H9 (cell line): ENCODE measurements at regions not wholly inside any gene's neighbourhood (a gene's known extent, or its start where the extent isn't known, plus 50 kb on each side); places are given as distances from the start of the nearest gene placed in this dataset.

Source experiments
- DNase-seq: peaks from one replicate; pipeline ENCODE4 v3.0.0-alpha.2; 2017
- H2AFZ ChIP-seq: one replicate; pipeline ENCODE4 v1.6.1; 2013; ENCODE audit warnings: mild to moderate bottlenecking, low read length, control low read depth, moderate library complexity
- H2AK5ac ChIP-seq: 2 replicates; pipeline ENCODE4 v1.6.1; 2013; ENCODE audit warnings: low read length, control low read depth, mixed read lengths; ENCODE audit not compliant: insufficient read length
- H2BK120ac ChIP-seq: one replicate; pipeline ENCODE4 v1.6.1; 2013; ENCODE audit warnings: low read depth, mild to moderate bottlenecking, low read length, control low read depth, inconsistent platforms; ENCODE audit not compliant: poor library complexity, severe bottlenecking
- H2BK12ac ChIP-seq: 2 replicates; pipeline ENCODE4 v1.6.1; 2013; ENCODE audit warnings: low read length, control low read depth, mixed read lengths, low read depth; ENCODE audit not compliant: insufficient read length
- H2BK15ac ChIP-seq: 2 replicates; pipeline ENCODE4 v1.6.1; 2013; ENCODE audit warnings: low read depth, low read length, control low read depth
- H2BK20ac ChIP-seq: one replicate; pipeline ENCODE4 v1.6.1; 2013; ENCODE audit warnings: low read depth, mild to moderate bottlenecking, low read length, control low read depth, inconsistent platforms; ENCODE audit not compliant: poor library complexity, severe bottlenecking
- H2BK5ac ChIP-seq: 2 replicates; pipeline ENCODE4 v1.6.1; 2013; ENCODE audit warnings: low read length, control low read depth, mixed read lengths; ENCODE audit not compliant: insufficient read length
- H3K14ac ChIP-seq: 2 replicates; pipeline ENCODE4 v1.6.1; 2013; ENCODE audit warnings: low read length, control low read depth; ENCODE audit not compliant: insufficient read depth
- H3K18ac ChIP-seq: 2 replicates; pipeline ENCODE4 v1.6.1; 2013; ENCODE audit warnings: low read depth, mild to moderate bottlenecking, mixed read lengths, low read length, control low read depth; ENCODE audit not compliant: insufficient read length
- H3K23ac ChIP-seq: 2 replicates; pipeline ENCODE4 v1.6.1; 2013; ENCODE audit warnings: low read length, control low read depth, mixed read lengths, low read depth; ENCODE audit not compliant: insufficient read length
- H3K23me2 ChIP-seq: 2 replicates; pipeline ENCODE4 v1.6.1; 2013; ENCODE audit warnings: low read depth, mild to moderate bottlenecking, mixed read lengths, low read length, control low read depth; ENCODE audit not compliant: insufficient read length, poor library complexity, severe bottlenecking
- H3K27ac ChIP-seq: 2 replicates; pipeline ENCODE4 v1.5.1; 2013; ENCODE audit warnings: low read length, control low read depth, mixed read lengths, low read depth; ENCODE audit not compliant: insufficient read length
- H3K27me3 ChIP-seq: 2 replicates; pipeline ENCODE4 v1.6.1; 2013; ENCODE audit warnings: low read length, control low read depth, inconsistent platforms; ENCODE audit not compliant: insufficient read depth
- H3K4ac ChIP-seq: 2 replicates; pipeline ENCODE4 v1.6.1; 2013; ENCODE audit warnings: low read depth, mild to moderate bottlenecking, control low read depth, inconsistent platforms, low read length, moderate library complexity
- H3K4me1 ChIP-seq: 2 replicates; pipeline ENCODE4 v1.6.1; 2013; ENCODE audit warnings: low read length, control low read depth, inconsistent platforms; ENCODE audit not compliant: insufficient read depth
- H3K4me2 ChIP-seq: 2 replicates; pipeline ENCODE4 v1.6.1; 2013; ENCODE audit warnings: low read length, control low read depth, mixed read lengths; ENCODE audit not compliant: insufficient read length, insufficient read depth
- H3K56ac ChIP-seq: 2 replicates; pipeline ENCODE4 v1.6.1; 2013; ENCODE audit warnings: low read depth, mild to moderate bottlenecking, mixed read lengths, low read length, control low read depth; ENCODE audit not compliant: insufficient read length
- H3K79me1 ChIP-seq: 2 replicates; pipeline ENCODE4 v1.6.1; 2013; ENCODE audit warnings: low read depth, mild to moderate bottlenecking, moderate library complexity, low read length, control low read depth, inconsistent platforms; ENCODE audit not compliant: insufficient read depth, poor library complexity, severe bottlenecking
- H3K79me2 ChIP-seq: 2 replicates; pipeline ENCODE4 v1.6.1; 2013; ENCODE audit warnings: low read length, control low read depth, inconsistent platforms; ENCODE audit not compliant: insufficient read depth
- H3K9ac ChIP-seq: 2 replicates; pipeline ENCODE4 v1.6.1; 2013; ENCODE audit warnings: low read length, control low read depth, mixed read lengths; ENCODE audit not compliant: insufficient read length; ENCODE audit errors: extremely low read depth
- H3K9me3 ChIP-seq: one replicate; pipeline ENCODE4 v1.6.1; 2013; ENCODE audit warnings: low read depth, low read length, inconsistent platforms; ENCODE audit not compliant: control insufficient read depth
- H3T11ph ChIP-seq: one replicate; pipeline ENCODE4 v1.6.1; 2013; ENCODE audit warnings: mild to moderate bottlenecking, low read length, control low read depth, inconsistent platforms
- H4K20me1 ChIP-seq: one replicate; pipeline ENCODE4 v1.6.1; 2013; ENCODE audit not compliant: control insufficient read depth, insufficient read length, insufficient read depth
- H4K5ac ChIP-seq: 2 replicates; pipeline ENCODE4 v1.6.1; 2013; ENCODE audit warnings: low read depth, mild to moderate bottlenecking, mixed read lengths, low read length, control low read depth; ENCODE audit not compliant: insufficient read length
- H4K8ac ChIP-seq: replicated peaks from 2 replicates; pipeline ENCODE4 v1.6.1; 2013; ENCODE audit warnings: low read length, control low read depth, mixed read lengths, low read depth; ENCODE audit not compliant: insufficient read length
- H4K91ac ChIP-seq: 2 replicates; pipeline ENCODE4 v1.6.1; 2013; ENCODE audit warnings: low read depth, mild to moderate bottlenecking, moderate library complexity, mixed read lengths, low read length, control low read depth; ENCODE audit not compliant: insufficient read length
- H3K27ac Mint-ChIP-seq, 3 experiments: 2 replicates in 2 of 3; 3 replicates in 1 of 3; pipeline ENCODE4 v1.8.0; 2020 to 2021; ENCODE audit warnings: mixed read lengths in 3 of 3, mild to moderate bottlenecking in 1 of 3, moderate library complexity in 1 of 3
- H3K27me3 Mint-ChIP-seq: 2 replicates; pipeline ENCODE4 v1.8.0; 2021; ENCODE audit warnings: low read depth, mild to moderate bottlenecking, moderate library complexity, mixed read lengths
- H3K36me3 Mint-ChIP-seq, 3 experiments: 2 replicates in 2 of 3; 3 replicates in 1 of 3; pipeline ENCODE4 v1.8.0; 2020 to 2021; ENCODE audit warnings: low read depth in 3 of 3, mixed read lengths in 3 of 3; ENCODE audit not compliant: insufficient read depth in 1 of 3
- H3K4me1 Mint-ChIP-seq, 2 experiments: 2 replicates each; pipeline ENCODE4 v1.8.0; 2020; ENCODE audit warnings: mixed read lengths in 2 of 2
- H3K4me3 Mint-ChIP-seq, 2 experiments: 2 replicates in 1 of 2; 3 replicates in 1 of 2; pipeline ENCODE4 v1.8.0; 2020 to 2021; ENCODE audit warnings: mild to moderate bottlenecking in 2 of 2, mixed read lengths in 2 of 2, moderate library complexity in 1 of 2
- H3K9me3 Mint-ChIP-seq, 2 experiments: 2 replicates in 1 of 2; 3 replicates in 1 of 2; pipeline ENCODE4 v1.8.0; 2020; ENCODE audit warnings: mild to moderate bottlenecking in 2 of 2, mixed read lengths in 2 of 2, moderate library complexity in 1 of 2
- WGBS: extraction: QIAGEN DNeasy Blood & Tissue Kit; methylation state at CpG from one replicate; pipeline ENCODE4 v1.1.7; 2013; ENCODE audit warnings: missing lambda C conversion rate, low lambda C conversion rate, mixed read lengths; ENCODE audit not compliant: insufficient read length; ENCODE audit errors: extremely low coverage; 5-methylcytosine and 5-hydroxymethylcytosine counted together
- TF ChIP-seq, protein P1 (sequence below): fragments of 200-600 bp; sonication (generic); conservative IDR thresholded peaks from 3 replicates; pipeline ENCODE4 v1.8.0; 2021; ENCODE audit warnings: antibody characterized with exemption, mild to moderate bottlenecking

GRCh38 chr6:66553441-66553840 lies 846.4 kb upstream of the EYS start:
- Histone ChIP-seq H3K14ac (no peak overlapping the region), H4K5ac (no peak overlapping the region), H2BK120ac (no peak overlapping the region), H2BK20ac (no peak overlapping the region), H3K4ac (no peak overlapping the region), H3K23ac (no peak overlapping the region), H3K4me2 (no peak overlapping the region), H3K23me2 (no peaks in the 10 kb centered on the region), H2BK12ac (no peak overlapping the region), H3K79me1 (no peaks in the 10 kb centered on the region), H2BK15ac (no peak overlapping the region), H3K27me3 (no peaks in the 10 kb centered on the region), H3T11ph (no peak overlapping the region), H3K9ac (no peak overlapping the region), H2AK5ac (no peak overlapping the region), H2BK5ac (no peak overlapping the region), H4K20me1 (no peaks in the 10 kb centered on the region), H3K56ac (no peak overlapping the region), H3K9me3 (no peaks in the 10 kb centered on the region), H4K91ac (no peak overlapping the region), H3K79me2 (no peaks in the 10 kb centered on the region), H2AFZ (no peak overlapping the region), H3K4me1 (no peaks in the 10 kb centered on the region), H3K27ac (no peak overlapping the region), H3K18ac (no peak overlapping the region), H4K8ac (no peak overlapping the region)
- peaks cover 4 to 44% (median 11%) of the 10 kb centered on the region in 3 experiments for H3K36me3 Mint-ChIP-seq
- H3K9me3 Mint-ChIP-seq = peaks cover 31 to 39% of the 10 kb centered on the region in 2 experiments
- H3K4me1 Mint-ChIP-seq = no peaks in the 10 kb centered on the region
- no peak overlapping the region for H3K4me3 Mint-ChIP-seq
- WGBS = no CpG with 5 or more reads among the region's 2 CpGs
- no peaks in the 10 kb centered on the region for H3K27me3 Mint-ChIP-seq
- DNase-seq = no peak
- no peak overlapping the region for H3K27ac Mint-ChIP-seq
- TF ChIP-seq, protein P1, sequence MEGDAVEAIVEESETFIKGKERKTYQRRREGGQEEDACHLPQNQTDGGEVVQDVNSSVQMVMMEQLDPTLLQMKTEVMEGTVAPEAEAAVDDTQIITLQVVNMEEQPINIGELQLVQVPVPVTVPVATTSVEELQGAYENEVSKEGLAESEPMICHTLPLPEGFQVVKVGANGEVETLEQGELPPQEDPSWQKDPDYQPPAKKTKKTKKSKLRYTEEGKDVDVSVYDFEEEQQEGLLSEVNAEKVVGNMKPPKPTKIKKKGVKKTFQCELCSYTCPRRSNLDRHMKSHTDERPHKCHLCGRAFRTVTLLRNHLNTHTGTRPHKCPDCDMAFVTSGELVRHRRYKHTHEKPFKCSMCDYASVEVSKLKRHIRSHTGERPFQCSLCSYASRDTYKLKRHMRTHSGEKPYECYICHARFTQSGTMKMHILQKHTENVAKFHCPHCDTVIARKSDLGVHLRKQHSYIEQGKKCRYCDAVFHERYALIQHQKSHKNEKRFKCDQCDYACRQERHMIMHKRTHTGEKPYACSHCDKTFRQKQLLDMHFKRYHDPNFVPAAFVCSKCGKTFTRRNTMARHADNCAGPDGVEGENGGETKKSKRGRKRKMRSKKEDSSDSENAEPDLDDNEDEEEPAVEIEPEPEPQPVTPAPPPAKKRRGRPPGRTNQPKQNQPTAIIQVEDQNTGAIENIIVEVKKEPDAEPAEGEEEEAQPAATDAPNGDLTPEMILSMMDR = no peak
